ENCODE measurements at regions not wholly inside any gene's neighbourhood (a gene's known extent, or its start where the extent isn't known, plus 50 kb on each side); places are given as distances from the start of the nearest gene placed in this dataset.

DNA sequence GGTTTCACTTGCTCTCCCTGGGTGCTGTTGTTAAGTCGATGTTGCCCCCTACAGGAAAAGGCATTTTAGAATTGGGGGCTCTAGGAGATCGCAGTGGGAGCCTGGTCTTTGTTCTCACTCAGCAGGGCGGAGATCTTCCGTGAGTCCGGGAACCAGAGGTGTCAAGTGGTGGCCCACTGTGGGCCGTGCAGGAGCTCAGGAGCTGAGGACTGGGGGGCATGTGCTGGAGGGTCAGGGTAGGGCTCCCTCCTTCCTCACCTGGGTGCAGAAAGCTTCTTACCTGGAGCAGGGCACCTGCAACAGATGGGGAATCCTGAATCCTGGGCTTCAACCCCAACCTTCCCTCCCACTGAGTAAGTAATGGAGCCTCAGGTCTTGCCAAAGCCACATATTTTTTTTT lies 392.7 kb downstream of the NPHP4 start:
- no peak for DNase-seq (ENCODE audit: low read depth)

DNA sequence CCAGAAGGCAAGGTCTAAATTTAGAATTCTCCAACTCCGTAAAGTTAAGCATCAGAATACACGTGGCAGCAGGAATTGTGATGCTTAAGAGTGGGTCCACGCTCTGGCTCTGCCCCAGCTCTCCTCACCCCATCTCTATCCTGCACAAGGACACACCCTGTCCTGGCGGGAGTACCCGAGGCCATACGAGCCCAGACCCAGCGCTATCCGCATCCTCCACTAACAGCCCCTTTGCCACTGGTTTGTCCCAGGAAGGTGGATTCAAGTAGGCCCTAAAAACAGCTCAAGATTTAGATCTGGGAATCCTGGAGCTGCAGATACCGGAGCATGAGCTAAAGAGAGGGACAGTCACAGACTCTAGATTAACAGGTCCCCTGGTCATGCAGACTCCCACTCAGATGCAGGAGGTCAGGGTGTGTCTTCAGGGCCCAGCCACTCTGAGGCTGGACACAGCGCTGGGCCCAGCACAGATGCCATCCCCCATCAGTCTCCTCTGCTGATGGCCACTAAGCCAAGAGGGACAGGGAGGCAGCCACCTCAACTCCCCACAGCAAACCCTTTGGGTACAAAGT lies 393.3 kb downstream of the NPHP4 start:
- DNase-seq (ENCODE audit: low read depth) = no peak

DNA sequence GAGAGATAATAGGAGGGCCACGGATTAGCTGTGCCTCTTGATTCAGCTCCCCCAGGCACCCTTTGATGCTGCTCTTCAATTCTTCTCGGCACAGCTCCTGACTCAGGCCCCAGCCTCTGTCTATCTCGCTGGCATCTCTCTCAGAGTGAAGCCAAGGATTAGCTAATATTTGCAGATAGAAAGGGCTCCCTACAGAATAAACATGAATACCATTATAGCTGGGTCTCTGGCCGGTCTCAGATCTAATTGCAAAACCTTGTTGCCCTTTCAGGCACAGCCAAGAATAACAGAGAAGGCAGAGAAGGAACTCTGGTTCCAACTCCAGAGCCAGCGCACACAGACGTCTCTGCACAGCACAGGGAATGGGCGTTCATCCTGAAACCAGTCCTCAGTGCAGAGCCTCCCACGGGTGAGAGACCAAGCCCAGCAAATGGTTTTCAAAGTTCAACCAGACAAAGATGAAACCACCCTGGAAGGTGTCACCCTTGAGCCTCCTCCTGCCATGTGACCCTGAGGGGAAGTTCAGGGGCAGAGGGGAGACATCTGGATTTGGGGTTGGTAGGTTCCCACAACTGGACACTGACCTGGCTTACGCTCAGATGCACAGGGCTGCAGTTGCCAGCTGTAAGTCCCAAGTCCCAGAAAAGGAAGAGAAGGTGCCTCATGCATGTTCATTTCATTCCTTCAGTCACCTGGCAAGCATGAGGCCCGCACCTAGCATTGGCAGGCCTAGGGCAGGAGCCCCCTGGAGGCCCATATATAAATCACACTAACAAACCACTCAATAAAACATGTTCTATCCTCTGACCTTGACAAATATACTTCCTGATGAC lies 394.0 kb downstream of the NPHP4 start:
- no peak for DNase-seq (ENCODE audit: low read depth)

GRCh38 chr1:5597171-5597850 lies 394.9 kb downstream of the NPHP4 start:
- DNase-seq (ENCODE audit: low read depth) = no peak

DNA sequence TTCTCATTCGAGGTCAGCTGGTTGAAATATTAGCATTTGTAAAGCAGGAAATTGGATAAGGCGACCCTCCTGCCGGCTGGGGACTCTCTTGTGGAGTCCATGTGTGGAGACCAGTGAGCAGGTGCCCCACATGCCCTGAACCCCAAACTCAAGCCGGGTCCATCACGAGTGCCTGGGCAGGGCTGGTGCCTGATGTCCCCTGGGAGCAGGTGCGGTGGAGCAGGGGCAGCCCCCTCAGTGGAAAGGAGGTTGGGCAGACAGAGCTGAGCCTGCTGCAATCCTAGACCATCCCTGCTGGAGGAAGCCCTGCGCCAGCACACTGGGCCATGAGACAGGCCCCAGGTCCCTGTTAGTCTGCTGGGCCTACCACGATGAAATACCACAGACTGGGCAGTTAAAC lies 395.6 kb downstream of the NPHP4 start:
- DNase-seq (ENCODE audit: low read depth) = no peak

- no peak for DNase-seq (ENCODE audit: low read depth)
Observed at GRCh38 chr1:5595531-5596170, 396.6 kb downstream of the NPHP4 start.

- no peak for DNase-seq (ENCODE audit: low read depth)
Observed at GRCh38 chr1:5594056-5594956, 397.9 kb downstream of the NPHP4 start.

GRCh38 chr1:5590717-5591116 lies 401.5 kb downstream of the NPHP4 start:
- no peak for DNase-seq (ENCODE audit: low read depth)

DNA sequence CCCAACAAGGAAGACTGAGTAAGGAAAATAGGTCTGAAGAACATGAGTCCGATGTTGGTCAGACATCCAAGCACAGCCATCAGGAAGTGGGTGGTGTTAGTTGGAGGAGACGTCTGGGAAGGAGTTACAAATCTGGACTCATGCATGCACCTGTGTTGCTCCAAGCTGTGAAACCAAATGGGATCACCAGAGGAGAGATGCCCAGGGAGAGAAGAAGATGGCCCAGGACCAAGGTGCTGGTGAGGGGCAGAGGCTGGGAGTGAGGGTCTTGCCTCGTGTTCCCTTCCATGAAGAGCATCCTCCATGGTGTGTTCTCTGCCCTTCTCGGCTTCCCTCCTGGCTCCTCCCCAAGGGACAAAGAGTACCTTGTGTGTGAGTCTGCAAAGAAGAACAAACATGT lies 405.6 kb downstream of the NPHP4 start:
- no peak for DNase-seq (ENCODE audit: low read depth)

GRCh38 chr1:5585256-5585655 lies 407.0 kb downstream of the NPHP4 start:
- DNase-seq (ENCODE audit: low read depth) = no peak

DNA sequence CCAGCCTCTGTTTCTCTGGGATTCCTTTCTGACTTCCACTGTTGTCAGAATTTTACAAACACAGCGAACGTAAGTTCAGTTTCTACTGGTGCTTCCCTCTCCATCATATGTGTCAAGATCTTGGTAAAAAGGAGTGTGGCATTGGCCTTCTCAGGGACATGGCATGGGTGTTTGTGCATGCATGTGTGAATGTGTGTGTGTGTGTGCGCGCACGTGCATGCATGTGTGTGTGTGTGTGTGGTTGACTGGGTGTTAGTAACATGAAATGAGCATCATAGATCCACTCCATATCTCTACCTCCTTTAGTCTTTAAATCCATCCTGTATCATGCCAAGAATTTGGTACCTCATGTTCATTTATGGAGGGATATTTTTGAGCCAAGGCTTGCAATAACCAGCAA lies 411.3 kb downstream of the NPHP4 start:
- no peak for DNase-seq (ENCODE audit: low read depth)

- no peak for DNase-seq (ENCODE audit: low read depth)
Observed at GRCh38 chr1:5579966-5580365, 412.3 kb downstream of the NPHP4 start.

- DNase-seq (ENCODE audit: low read depth) = no peak
Observed at GRCh38 chr1:5578690-5579089, 413.5 kb downstream of the NPHP4 start.

DNA sequence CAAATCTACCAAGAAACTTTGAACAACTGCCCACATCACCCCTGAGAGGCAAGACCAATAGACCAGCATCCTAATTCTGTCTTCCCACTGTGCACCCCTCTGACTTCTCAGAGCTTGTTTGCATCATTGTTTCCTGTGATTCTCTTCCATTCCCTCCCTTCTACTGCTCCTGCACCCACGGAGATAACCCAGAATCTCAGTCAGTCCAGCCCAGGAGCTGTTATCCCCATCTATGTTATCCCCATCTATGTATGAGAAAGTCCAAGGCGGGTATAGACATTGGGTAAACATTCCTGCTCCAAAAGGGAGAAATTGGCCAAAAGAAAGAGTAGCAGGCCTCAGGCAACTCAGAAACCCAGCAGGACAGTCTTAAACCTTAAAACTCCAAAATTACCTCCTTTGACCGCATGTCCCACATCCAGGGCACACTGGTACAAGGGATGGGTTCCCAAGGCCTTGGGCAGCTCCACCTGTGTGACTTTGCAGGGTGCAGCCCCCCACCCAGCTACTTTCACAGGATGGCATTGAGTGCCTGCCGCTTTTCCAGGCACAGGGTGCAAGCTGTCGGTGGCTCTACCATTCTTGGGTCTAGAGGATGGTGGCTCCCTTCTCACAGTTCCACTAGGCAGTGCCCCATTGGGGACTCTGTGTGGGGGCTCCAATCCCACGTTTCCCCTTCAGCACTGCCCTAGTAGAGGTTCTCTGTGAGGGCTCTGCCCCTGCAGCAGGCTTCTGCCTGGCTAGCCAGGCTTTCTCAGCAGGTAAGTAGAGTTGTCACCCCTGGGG lies 414.8 kb downstream of the NPHP4 start:
- no peak for DNase-seq (ENCODE audit: low read depth)

DNA sequence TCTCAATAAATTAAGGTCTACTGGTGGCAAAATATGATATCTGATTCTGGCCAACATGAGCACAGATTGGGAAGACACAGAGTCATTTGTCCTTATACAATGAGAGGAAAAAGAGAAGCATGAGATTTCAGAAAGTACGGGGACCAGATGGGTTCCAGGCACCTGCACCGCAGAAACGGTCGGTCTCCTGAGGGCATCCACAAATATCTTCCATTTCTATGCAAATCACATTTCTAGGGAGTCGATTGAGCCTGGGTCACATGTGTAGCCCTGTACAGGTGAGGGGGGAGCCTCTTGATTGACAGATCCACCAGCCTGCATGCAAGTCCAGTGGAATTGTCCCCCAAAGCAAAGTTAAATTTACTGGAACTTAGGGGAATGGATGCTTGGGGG lies 415.6 kb downstream of the NPHP4 start:
- no peak for DNase-seq (ENCODE audit: low read depth)

DNA sequence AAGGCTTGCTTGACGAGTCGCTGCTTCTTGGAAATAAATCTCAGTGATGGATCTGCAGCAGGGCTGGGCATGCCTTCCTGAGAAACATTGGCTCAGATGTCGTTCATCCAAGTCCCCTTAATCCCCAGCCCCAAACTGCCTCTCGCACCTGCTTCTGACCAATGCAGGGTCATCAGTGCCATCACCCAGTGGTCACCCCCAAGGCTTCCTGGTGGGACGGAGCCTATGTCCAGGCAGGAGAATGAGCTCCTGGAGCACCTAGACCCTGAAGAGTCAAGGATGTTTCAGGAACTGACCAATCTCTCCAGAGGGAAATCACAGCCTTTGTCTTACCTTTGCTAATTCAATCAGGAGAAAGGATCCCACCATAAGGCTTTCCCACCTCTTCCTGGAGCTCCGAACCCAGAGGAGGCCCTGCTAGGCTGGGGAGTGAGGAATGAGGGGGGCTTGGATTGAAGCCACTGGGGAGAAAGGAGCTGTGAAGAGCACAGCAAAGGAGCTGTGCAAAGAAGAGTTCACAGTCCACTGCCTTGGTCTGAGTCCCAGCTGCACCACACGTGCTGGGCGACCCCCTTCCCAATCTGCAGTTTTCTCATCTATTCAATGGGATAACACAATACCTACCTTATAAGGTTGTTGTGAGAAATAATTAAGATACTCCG lies 416.1 kb downstream of the NPHP4 start:
- no peak for DNase-seq (ENCODE audit: low read depth)

DNA sequence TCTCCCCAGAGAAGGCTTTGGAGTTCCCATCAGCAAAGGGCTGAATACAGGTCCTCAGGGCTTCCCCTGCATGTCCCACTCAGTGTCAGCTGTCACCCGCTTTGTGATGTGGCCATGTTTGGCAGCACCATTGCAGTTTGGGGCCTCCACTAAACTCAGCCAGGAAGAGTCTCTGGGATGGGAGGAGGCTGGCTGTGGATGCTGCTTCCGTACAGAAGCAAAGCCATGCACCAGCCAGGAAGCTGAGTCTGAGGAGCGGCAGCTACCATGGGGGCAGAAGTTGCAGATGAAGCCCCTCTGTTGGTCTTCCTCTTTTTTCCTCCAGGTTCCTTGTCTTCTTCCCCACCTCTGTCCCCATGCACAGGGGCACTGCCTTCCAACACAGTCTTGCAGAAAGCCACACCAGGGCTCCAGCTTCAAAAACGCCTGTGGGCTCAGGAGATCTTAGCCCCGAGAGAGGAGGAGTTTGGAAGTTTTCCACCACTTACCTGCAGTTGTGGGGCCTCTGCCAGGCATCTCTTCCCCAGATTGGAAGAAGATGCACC lies 416.8 kb downstream of the NPHP4 start:
- DNase-seq (ENCODE audit: low read depth) = no peak

DNA sequence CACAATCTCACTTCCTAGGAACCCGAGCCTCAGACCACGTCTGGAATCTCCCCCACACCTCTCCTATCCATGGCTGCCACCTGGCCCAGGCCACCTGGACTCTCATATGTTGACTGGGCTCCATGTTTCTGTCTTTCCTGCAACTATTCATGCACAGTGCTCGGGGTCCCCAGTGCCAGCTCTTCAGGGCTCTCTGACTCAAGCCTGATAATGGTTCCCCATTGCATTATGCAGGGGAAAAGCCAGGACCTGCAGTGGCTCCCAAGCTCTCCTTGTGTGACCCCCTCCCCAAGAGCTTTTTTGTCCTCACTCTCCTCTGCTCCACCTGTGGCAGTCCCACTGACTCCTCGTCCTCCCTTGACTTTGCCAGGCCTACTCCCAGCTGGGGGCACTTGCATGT lies 417.6 kb downstream of the NPHP4 start:
- no peak for DNase-seq (ENCODE audit: low read depth)

- no peak for DNase-seq (ENCODE audit: low read depth)
Observed at GRCh38 chr1:5572794-5573193, 419.4 kb downstream of the NPHP4 start.
